Fibroblast of skin of left quadriceps (primary cell): ENCODE measurements at regions not wholly inside any gene's neighbourhood (a gene's known extent, or its start where the extent isn't known, plus 50 kb on each side); places are given as distances from the start of the nearest gene placed in this dataset.

Experiments
- DNase-seq, 2 experiments: peaks; one replicate each; pipeline ENCODE4 v3.0.0-alpha.2; 2013; ENCODE audit warnings: low read depth in 2 of 2

DNA sequence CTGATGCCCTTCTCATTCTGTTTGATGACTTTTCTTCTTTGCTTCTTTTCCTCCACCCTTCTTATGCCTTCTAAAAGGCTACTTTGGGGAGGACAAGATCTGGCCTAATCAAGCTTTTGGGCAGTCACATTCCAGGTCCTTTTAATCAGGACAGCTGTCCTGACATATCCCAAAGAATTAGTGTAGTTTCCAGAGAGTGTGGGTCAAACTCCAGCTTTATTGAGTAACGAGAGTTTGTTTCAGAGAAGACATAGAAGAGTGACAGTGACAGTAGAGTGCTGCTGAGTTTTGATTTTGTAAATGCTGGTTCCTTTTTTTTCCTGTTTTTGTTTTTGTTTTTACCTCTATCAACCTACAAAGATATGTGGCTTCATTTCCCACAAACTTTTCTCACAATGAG, 158.4 kb upstream of the SESN3 start:
- DNase-seq: no peak

GRCh38 chr11:95388086-95388485, 157.1 kb upstream of the SESN3 start:
- no peak for DNase-seq

GRCh38 chr11:95387325-95387724, 156.3 kb upstream of the SESN3 start:
- no peak for DNase-seq

DNA sequence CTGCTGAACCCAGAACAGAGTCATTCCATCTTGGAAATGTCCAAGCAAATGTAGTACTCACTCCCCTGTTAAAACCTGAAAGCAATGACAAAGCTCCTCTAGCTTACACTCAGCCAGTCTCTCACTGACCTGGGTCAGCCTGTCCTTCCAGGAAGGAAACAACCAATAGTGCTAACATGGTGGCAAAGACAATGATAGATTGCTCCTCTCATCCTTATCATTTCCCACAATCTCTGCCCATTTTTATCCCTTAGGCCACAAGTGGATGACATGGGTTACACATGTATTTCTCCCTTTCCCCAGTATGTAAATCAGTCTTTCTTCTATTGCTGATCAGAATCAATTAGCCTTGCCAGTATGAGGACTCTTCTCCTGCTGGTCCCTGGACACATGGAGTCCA, 154.6 kb upstream of the SESN3 start:
- DNase-seq: no peak

- no peak for DNase-seq
Measured at GRCh38 chr11:95379479-95379878, 148.5 kb upstream of the SESN3 start.

GRCh38 chr11:95378789-95379188, 147.8 kb upstream of the SESN3 start:
- DNase-seq: no peak

DNA sequence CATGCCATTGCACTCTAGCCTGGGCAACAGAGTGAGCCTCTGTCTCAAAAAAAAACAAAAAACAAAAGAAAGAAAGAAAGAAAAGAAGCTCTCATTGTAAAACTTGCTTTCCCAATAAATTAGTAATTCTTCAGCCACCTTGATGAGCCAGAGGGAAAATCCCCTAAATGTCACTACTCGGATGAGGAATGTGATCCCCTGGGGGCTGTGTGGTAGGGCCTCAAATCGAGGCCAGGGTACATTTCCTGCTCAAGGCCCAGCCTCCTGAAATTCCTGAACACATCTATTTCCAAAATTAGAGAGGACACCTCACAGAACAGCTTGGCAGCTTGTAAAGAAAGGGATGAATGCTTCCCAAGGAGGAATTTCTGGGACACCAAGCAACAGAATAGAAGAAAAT, 147.1 kb upstream of the SESN3 start:
- DNase-seq: no peak

DNA sequence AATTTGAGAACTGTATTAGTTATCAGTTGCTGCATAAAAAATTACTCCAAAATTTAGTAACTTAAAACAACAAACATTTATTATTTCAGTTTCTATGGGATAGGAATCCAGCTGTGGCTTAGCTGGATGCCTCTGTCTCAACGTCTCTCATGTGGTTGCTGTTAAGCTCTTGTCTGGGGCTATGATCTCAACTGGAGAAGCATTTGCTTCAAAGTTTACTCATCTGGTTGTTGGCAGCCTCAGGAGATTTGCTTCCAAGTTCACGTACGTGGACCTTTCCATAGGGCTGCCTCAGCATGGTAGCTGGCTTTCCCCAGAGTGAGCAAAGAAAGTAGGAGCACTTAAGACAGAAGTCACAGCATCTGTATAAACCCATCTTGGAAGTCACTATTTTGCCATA, 144.9 kb upstream of the SESN3 start:
- peak; percentile 88 to 90 for DNase-seq

- no peak for DNase-seq
Measured at GRCh38 chr11:95375451-95375850, 144.4 kb upstream of the SESN3 start.

GRCh38 chr11:95374105-95374504, 143.1 kb upstream of the SESN3 start:
- no peak for DNase-seq

DNA sequence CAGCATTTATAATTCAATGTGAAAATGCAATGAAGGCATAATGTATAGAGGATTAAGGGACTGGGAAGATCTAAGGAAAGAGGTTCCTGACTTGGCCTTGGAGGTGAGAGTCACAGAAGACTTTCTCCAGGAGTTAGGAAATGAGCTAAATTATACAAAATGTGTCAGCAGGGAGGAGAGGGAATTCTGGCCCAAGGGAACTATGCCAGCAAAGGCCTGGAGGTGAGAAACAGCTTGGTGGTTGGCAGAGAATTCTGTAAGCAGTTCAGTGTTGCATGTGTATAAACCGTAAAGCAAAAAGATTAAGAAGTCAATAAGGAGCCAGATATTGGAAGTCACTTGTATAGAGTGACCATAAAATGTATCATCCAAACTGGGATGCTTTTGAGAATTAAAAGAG, 142.2 kb upstream of the SESN3 start:
- DNase-seq: no peak

DNA sequence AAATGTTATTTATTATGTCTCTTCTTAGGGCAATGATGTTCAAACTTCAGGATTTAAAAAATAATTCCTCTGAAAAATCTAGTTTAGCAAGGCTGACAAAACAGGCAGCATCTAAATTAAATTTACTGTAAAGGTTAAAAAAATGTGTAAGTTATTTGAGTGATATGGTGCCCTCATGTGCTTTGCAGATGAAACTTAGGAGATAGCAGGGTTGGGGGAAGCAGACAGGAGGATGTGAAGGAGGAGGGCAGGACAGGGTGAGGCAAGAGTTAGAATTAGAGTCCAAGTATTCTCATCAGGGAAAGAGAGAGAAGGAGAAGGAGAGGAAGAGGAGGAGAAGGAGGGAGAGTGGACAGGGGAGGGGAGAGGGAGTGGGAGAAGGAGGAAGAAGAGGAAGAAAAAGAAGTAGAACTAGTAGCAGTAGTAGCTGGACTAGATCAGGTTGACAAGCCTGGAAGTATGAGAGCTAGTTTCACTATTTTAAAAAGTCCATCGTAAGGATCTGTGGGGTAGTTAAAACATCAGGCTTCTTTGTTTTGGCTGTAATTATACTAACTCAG, 141.2 kb upstream of the SESN3 start:
- no peak for DNase-seq

- DNase-seq: no peak
Measured at GRCh38 chr11:95371153-95371552, 140.2 kb upstream of the SESN3 start.

- DNase-seq: no peak
Measured at GRCh38 chr11:95367726-95368125, 136.7 kb upstream of the SESN3 start.

- DNase-seq: no peak
Measured at GRCh38 chr11:95365348-95365747, 134.3 kb upstream of the SESN3 start.

- no peak for DNase-seq
Measured at GRCh38 chr11:95364324-95365295, 133.6 kb upstream of the SESN3 start.

DNA sequence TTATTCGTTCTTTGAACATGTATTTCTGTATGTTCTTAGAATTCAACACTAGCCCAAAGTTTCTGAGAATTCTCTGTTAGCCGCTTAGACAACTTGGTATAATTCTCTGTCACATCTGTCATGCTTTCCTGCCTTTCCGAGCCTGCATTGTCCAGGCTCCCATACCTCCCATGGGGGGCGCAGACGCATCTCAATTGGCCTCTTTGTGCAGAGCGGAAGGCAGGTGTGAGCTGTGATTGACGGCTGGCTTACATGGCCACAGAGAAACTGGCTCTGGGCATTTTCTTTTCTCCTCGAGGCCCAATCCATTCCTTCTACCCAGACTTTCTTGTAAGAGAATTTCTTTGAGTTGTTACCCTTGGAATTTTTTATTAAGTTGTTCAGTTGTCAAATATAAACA, 132.7 kb upstream of the SESN3 start:
- DNase-seq: no peak

DNA sequence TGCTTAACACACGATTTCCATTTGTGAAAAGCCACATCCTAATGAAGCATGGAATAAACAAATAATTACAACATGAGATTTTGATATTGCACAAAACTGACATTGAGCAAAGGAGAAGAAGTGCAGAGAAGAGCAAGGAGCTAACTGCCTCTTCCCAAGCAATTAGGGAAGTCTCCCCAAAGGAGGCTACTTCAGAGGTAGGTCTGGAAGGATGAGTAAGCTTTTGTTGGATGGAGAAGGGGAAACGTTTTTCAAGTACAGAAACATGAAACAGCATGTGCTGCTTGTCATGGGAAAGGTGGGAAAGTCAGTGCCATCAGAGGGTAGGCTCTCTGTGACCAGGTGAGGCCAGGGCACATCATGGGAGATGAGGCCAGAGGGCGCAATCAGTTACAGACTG, 132.2 kb upstream of the SESN3 start:
- DNase-seq: no peak

GRCh38 chr11:95361180-95361579, 130.2 kb upstream of the SESN3 start:
- no peak for DNase-seq

DNA sequence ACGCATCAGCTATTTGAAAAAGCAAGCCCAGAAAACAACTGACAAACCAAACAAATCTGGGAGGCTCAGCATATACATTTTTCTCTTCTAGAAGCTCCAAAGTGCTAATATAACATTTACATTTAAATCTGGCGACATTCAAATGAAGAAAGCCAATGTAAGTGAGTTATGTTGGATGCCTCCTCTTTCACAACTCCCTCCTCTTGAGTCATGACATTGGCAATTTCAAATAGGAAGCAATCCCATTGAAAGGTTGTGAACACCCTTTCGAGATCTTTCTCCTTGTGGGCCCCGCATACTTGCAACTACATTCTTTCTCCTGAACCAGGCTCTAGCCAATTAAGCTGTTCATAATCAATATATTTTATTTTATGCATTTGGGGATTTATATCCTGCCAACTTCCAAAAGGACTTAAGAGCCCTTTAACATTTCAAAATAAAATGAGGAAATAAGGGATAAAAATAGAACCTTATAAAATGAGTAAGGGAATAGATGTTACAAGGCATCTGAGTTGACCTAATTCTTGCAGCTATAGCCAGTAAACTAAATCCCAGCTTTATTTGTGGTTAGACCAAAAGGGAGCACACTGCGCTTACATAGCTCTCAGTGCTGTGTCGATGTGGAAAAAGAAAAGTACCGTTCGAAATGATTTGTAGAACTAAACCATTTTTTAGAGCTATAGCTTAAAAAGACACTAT, 129.5 kb upstream of the SESN3 start:
- DNase-seq: no peak

- no peak for DNase-seq
Measured at GRCh38 chr11:95359756-95360155, 128.8 kb upstream of the SESN3 start.

DNA sequence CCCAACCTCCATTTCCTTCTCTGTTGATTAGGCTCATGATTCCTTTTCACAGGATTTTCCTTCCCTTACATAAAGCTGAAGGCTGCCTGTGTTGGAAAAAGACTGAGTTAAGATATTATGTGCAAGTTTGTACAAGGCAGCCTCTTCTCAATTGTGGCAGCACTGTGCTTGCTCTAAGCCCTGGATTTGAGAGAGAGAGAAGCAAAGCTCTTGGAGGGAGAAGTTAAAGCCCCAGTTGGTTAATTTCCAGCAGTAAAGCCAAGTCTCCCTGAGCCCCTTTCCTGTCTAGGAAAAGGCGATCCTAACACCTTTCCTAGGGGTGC, 128.3 kb upstream of the SESN3 start:
- no peak for DNase-seq
